Fibroblast of villous mesenchyme (primary cell): ENCODE measurements at regions not wholly inside any gene's neighbourhood (a gene's known extent, or its start where the extent isn't known, plus 50 kb on each side); places are given as distances from the start of the nearest gene placed in this dataset.

Source experiments
- DNase-seq: peaks from one replicate; pipeline ENCODE4 v3.0.0-alpha.2; 2010; ENCODE audit warnings: low read depth
- H3K4me3 ChIP-seq: 2 replicates; pipeline ENCODE4 v1.5.1; 2011; ENCODE audit warnings: low read depth, mild to moderate bottlenecking, low read length
- CTCF ChIP-seq: IDR thresholded peaks from 2 replicates; pipeline ENCODE4 v1.5.1; 2012; ENCODE audit warnings: low read depth, mild to moderate bottlenecking, low read length; ENCODE audit not compliant: insufficient read depth

DNA sequence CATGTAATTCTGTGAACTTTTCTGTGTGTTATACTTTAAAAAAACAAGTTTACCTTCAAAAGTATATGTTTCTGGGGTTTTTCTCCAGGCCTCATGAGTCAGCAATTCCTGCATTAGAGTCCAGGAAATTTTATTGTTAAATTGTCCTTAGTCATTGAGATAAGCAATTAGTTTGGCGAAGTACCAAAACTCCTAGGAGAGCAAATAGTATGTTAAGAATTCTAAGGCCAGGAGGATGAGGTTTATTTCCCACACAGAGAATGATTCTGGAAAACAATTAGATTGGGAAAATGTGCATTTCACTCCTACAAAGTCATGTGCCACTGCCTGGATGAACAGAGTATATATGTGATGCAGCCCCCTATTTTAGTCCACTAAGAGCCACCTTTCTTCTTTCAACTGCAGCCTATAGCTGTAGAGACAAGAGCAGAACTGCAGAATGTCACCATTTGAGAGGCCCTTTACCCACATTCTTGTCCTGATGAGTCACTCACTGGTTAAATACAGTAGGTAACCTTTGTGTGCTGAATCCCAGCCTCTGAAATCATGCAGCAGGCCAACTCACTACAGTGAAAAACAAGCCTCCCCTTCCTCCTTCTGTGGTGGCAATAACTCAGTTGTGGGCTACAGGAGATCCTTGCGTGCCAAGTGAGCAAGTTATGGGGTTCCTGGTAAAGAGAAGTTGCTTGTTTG lies 452.8 kb upstream of the THBS1 start:
- TF ChIP-seq CTCF: no peak
- DNase-seq: peak; percentile 93
- no peak overlapping the region for H3K4me3 ChIP-seq

DNA sequence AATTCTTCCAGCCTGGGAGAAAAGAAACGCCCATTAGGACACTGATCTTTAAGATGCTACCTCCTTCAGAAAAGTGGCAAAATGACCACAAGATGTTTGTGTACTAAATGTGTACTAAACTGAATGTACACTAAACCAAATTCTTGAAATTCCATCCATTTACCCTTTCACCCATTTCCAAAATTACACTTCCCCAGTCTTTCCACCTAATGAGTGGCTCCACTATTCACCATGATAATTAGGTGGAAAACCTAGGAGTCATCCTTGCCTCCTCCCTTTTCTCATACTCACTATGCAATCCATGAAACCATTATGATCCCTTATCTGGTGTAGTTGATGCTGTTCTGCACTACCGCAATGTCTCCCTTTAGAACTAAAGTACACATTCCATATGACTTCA lies 452.1 kb upstream of the THBS1 start:
- no peak for TF ChIP-seq CTCF
- no peak for DNase-seq
- H3K4me3 ChIP-seq: no peak overlapping the region

GRCh38 chr15:39130556-39131379 lies 450.1 kb upstream of the THBS1 start:
- peak; percentile 35 for DNase-seq
- no peak for TF ChIP-seq CTCF
- no peak overlapping the region for H3K4me3 ChIP-seq

DNA sequence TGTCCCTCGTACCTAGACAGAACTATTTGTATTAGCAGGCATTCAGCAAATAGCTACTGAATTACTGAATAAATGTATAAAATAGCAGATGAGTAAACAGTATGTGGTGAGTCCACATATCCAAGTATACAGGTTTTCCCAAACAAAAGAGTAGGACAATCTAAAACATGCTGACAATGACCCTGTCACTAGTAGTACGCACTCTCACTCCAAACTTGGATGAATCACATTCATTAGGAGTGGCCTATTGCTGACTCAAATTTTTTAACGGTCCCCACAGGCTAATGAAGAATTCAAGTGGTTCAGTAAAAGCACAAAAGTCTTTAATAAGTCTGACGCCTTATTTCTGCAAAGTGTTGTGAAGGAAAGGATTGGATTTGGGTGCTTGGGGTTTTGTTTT lies 449.3 kb upstream of the THBS1 start:
- H3K4me3 ChIP-seq: no peak overlapping the region
- no peak for TF ChIP-seq CTCF
- DNase-seq: peak; percentile 39

DNA sequence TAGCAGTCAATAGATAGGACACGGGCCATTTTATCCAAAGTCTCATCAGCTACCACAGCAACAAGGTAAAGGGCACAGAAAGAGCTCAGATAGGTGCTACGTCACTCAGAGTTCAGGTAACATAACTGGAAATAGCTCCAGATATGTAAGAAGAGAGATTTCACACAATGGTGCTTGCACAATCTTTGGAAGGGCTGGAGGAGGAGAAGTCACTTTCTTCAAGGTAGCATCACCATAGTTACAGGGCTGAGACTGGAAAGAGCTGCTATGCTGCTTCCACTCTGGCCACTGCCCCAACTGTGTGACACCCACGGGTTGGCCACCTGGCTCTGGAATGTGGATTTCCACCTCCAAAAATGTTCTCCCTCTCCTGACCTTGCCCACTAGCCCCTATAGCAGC lies 448.8 kb upstream of the THBS1 start:
- no peak for TF ChIP-seq CTCF
- no peak overlapping the region for H3K4me3 ChIP-seq

GRCh38 chr15:39132954-39133600 lies 447.8 kb upstream of the THBS1 start:
- H3K4me3 ChIP-seq: no peak overlapping the region
- peak; percentile 95 for DNase-seq
- TF ChIP-seq CTCF: no peak

More for the DNA sequence above, 448.8 kb upstream of the THBS1 start:
- DNase-seq: no peak
